ENCODE measurements at regions not wholly inside any gene's neighbourhood (a gene's known extent, or its start where the extent isn't known, plus 50 kb on each side); places are given as distances from the start of the nearest gene placed in this dataset.

DNA sequence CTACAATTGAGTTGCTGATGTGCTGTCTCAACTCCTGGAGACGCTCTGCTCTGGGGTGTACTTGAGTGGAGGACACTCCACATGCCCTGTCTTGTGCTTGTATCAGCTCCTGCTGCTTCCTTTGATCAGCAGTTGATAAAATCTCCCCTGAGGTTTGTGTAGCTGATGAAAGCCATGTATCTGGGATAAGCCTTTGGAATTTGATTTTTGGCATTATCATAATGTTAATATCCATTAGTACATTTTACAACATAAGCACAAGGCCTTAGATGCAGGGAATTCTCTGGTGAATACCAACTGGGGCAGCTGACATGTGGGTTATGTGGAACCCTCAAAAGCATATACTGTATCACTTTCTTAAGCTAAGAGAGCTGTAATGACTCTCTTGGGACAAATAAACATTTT is 222.7 kb upstream of the ITGA4 start:
- TF ChIP-seq CTCF (IDR thresholded peaks at IDR 0.05) (no peak), POLR2AphosphoS5 (IDR thresholded peaks at IDR 0.05) (no peak), POLR2A (IDR thresholded peaks at IDR 0.05) (no peak)

Data from stomach (tissue), 4 donors.